Osteoblast (primary cell): ENCODE measurements at regions not wholly inside any gene's neighbourhood (a gene's known extent, or its start where the extent isn't known, plus 50 kb on each side); places are given as distances from the start of the nearest gene placed in this dataset.

Experiments used
- DNase-seq: peaks from one replicate; pipeline ENCODE4 v3.0.0; 2011; ENCODE audit warnings: low spot score, mixed read lengths; ENCODE audit not compliant: insufficient read length; ENCODE audit errors: missing footprints
- H2AFZ ChIP-seq: 2 replicates; pipeline ENCODE4 v1.6.0; 2011; ENCODE audit warnings: mild to moderate bottlenecking, low read length
- H3K27ac ChIP-seq: 2 replicates; pipeline ENCODE4 v1.5.1; 2011; ENCODE audit warnings: mild to moderate bottlenecking, low read depth, low read length, moderate library complexity
- H3K27me3 ChIP-seq: 2 replicates; pipeline ENCODE4 v1.6.0; 2012; ENCODE audit warnings: mild to moderate bottlenecking, control low read depth, inconsistent platforms, low read length, moderate library complexity; ENCODE audit not compliant: insufficient read depth
- H3K36me3 ChIP-seq: 2 replicates; pipeline ENCODE4 v1.5.1; 2011; ENCODE audit warnings: mild to moderate bottlenecking, low read length, control low read depth, moderate library complexity; ENCODE audit not compliant: insufficient read depth
- H3K4me1 ChIP-seq: 2 replicates; pipeline ENCODE4 v1.5.1; 2011; ENCODE audit warnings: mild to moderate bottlenecking, low read length, control low read depth, moderate library complexity; ENCODE audit not compliant: insufficient read depth
- H3K4me2 ChIP-seq: 2 replicates; pipeline ENCODE4 v1.6.0; 2011; ENCODE audit warnings: mild to moderate bottlenecking, low read length; ENCODE audit not compliant: insufficient read depth
- H3K4me3 ChIP-seq: fragments of 200-600 bp; sonication (generic); 3 replicates; pipeline ENCODE4 v1.5.1; 2012; ENCODE audit warnings: mild to moderate bottlenecking, low read length, inconsistent platforms; ENCODE audit not compliant: insufficient read depth
- H3K79me2 ChIP-seq: 2 replicates; pipeline ENCODE4 v1.6.0; 2012; ENCODE audit warnings: mild to moderate bottlenecking, low read length, control low read depth, inconsistent platforms; ENCODE audit not compliant: insufficient read depth
- H3K9me3 ChIP-seq: 2 replicates; pipeline ENCODE4 v1.5.1; 2011; ENCODE audit warnings: low read depth, low read length, control low read depth
- H4K20me1 ChIP-seq: 2 replicates; pipeline ENCODE4 v1.6.0; 2012; ENCODE audit warnings: mild to moderate bottlenecking, low read length, control low read depth; ENCODE audit not compliant: insufficient read depth
- TF ChIP-seq, protein P1 (sequence below): IDR thresholded peaks from 2 replicates; pipeline ENCODE4 v1.5.1; 2011; ENCODE audit warnings: mild to moderate bottlenecking, low read depth, low read length, moderate library complexity; ENCODE audit errors: extremely low read depth

DNA sequence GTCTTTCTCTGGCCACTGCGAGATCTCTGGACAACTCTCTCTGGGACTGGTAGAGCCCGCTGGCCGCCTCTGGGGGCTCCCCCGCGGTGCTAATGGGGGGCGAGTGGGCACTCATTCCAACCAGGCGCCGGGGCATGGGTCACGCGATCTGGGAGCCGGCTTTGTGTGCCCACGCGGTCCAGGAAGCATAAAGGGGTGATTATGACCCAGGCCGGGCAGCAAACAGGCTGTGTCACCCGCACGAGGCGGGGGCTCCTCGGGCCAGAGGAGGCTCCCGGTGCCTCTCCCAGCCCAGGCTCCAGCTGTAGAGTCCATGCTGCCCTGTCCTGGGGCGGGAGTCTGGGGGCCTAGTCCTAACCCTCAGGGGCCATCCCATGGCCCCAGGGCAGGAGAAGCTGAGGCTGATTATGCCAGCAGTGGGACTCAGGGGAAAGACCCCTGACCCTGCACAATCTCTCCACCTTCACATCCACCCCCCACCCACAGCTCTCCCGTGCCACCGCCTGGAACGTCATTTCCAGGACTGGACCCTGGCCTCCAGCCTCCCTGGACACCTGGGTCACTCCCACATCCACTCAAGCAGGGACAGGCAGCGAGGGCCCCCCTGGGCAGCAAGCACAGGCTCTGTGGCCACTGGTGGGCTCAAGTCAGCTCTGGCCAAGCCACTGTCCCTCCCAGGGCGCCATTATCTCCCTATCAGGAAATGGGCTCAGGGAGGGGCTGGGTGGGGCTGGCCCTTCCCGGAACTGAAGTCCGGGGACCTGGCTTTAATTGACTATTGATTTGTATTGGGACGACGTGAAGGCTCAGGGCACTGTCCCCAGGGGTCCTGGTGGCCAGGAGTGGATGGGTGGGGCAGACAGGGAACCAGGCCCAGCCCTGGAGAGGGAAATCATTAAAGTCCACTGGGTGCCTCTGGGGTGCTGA, 50.0 kb downstream of the PTPRS start:
- H3K4me3 ChIP-seq = no peak overlapping the region
- peaks cover 62% of the 10 kb centered on the region for H3K79me2 ChIP-seq
- peak; percentile 72 for DNase-seq
- peaks cover 7% of the 10 kb centered on the region for H3K36me3 ChIP-seq
- no peak overlapping the region for H2AFZ ChIP-seq
- no peak overlapping the region for H3K27ac ChIP-seq
- peak overlapping the region; percentile 28 for H3K4me2 ChIP-seq
- H3K27me3 ChIP-seq = no peaks in the 10 kb centered on the region
- TF ChIP-seq, protein P1, sequence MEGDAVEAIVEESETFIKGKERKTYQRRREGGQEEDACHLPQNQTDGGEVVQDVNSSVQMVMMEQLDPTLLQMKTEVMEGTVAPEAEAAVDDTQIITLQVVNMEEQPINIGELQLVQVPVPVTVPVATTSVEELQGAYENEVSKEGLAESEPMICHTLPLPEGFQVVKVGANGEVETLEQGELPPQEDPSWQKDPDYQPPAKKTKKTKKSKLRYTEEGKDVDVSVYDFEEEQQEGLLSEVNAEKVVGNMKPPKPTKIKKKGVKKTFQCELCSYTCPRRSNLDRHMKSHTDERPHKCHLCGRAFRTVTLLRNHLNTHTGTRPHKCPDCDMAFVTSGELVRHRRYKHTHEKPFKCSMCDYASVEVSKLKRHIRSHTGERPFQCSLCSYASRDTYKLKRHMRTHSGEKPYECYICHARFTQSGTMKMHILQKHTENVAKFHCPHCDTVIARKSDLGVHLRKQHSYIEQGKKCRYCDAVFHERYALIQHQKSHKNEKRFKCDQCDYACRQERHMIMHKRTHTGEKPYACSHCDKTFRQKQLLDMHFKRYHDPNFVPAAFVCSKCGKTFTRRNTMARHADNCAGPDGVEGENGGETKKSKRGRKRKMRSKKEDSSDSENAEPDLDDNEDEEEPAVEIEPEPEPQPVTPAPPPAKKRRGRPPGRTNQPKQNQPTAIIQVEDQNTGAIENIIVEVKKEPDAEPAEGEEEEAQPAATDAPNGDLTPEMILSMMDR = no peak
- H3K9me3 ChIP-seq = no peaks in the 10 kb centered on the region
- peaks cover 67% of the 10 kb centered on the region for H4K20me1 ChIP-seq
- H3K4me1 ChIP-seq = peaks cover 41% of the 10 kb centered on the region

DNA sequence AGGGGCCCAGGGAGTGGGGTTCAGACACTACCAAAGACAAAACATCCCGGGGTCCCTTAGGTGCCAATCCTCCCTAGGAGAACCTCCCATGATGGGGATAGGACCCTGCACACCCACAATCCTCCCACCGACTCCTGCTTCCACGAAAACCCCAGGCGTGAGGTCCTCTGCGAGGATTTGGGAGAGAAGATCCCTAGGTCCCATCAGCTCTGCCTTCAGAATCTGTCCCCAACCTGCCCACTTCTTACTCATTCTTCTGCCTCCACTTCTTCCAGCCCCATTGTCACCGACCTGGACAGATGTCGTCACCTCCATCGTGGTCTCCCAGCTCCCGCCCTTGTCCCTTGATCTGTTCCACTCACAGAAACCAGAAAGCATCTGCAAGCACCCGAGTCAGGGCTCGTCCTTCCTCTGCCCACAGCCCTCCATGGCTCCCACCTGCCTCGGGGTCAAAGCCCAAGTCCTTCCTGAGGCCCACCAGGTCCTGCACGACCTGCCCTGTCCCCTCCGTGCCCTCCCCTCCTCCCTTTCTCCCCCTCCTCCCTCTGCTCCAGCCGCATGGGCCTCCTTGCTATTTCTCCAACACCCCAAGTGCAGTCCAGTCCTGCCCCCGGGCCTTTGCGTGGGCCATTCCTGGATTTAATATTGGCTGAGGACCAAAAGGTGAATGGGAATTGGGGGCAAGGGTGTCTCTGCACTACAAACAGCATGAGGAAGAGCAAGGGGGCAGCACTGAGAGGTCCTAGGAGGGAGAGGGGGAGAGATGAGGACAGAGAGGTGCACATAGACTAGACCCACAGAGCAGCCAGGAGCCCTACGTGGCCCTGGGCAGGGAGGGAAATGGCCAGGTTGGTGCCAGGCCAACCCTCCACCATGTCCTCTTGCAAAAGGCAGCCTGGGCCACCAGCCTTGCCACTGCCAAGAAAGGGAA, 51.3 kb downstream of the PTPRS start:
- H3K36me3 ChIP-seq = peaks cover 16% of the 10 kb centered on the region
- H3K27me3 ChIP-seq = no peaks in the 10 kb centered on the region
- no peak overlapping the region for H3K4me3 ChIP-seq
- H3K79me2 ChIP-seq = peaks cover 64% of the 10 kb centered on the region
- peaks cover 74% of the 10 kb centered on the region for H4K20me1 ChIP-seq
- H2AFZ ChIP-seq = no peak overlapping the region
- no peaks in the 10 kb centered on the region for H3K9me3 ChIP-seq
- no peak overlapping the region for H3K4me2 ChIP-seq
- no peak overlapping the region for H3K27ac ChIP-seq
- DNase-seq = peak; percentile 83
- TF ChIP-seq, protein P1 = no peak
- H3K4me1 ChIP-seq = peaks cover 41% of the 10 kb centered on the region

DNA sequence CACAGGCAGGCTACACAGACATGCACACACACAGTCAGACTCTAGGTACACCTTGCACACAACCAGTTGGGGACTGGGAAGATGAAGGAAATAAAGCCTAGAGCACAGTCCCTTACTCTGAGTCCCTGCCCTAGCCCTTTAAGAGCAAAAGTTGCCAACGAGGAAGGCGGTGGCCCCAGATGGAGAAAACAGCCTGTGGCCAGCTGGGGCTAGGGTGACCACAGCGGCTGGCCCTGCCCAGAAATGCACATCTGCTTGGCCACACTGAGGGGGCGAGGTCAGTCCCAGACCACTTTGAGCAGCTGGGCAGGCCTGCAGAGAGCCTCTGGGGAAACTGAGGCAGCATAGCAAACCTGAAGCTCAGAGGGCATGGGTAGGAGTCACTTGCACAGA, 52.3 kb downstream of the PTPRS start:
- peaks cover 16% of the 10 kb centered on the region for H3K36me3 ChIP-seq
- no peaks in the 10 kb centered on the region for H3K9me3 ChIP-seq
- no peak overlapping the region for H2AFZ ChIP-seq
- no peak overlapping the region for H3K4me2 ChIP-seq
- peaks cover 74% of the 10 kb centered on the region for H4K20me1 ChIP-seq
- DNase-seq = peak; percentile 94
- peaks cover 64% of the 10 kb centered on the region for H3K79me2 ChIP-seq
- TF ChIP-seq, protein P1 = no peak
- no peak overlapping the region for H3K27ac ChIP-seq
- H3K4me1 ChIP-seq = peaks cover 35% of the 10 kb centered on the region
- H3K27me3 ChIP-seq = no peaks in the 10 kb centered on the region
- no peak overlapping the region for H3K4me3 ChIP-seq
